WTC11 (cell line): ENCODE measurements at regions not wholly inside any gene's neighbourhood (a gene's known extent, or its start where the extent isn't known, plus 50 kb on each side); places are given as distances from the start of the nearest gene placed in this dataset.

Experiments
- ATAC-seq: fragments of 200-7000 bp; cut with Tn5 transposase; 2 replicates; pipeline ENCODE4 v1.10.0; 2021; ENCODE audit warnings: mild to moderate bottlenecking, moderate library complexity
- CTCF ChIA-PET: fragments of 300-600 bp; sonication (Branson Sonifier 250); formaldehyde crosslinking; loops from one replicate; lab custom pipeline; 2021; ENCODE audit warnings: antibody characterized with exemption; lab: Charles Lee
- POLR2A ChIA-PET: fragments of 350-600 bp; sonication (Branson Sonifier 250); formaldehyde crosslinking; loops from one replicate; lab custom pipeline; 2021; ENCODE audit warnings: antibody characterized with exemption; lab: Charles Lee
- DNase-seq: peaks from one replicate; pipeline ENCODE4 v3.0.0; 2021; ENCODE audit warnings: low spot score
- H3K27ac Mint-ChIP-seq: 2 replicates; pipeline ENCODE4 v1.8.0; 2021; ENCODE audit warnings: mixed read lengths
- H3K27me3 Mint-ChIP-seq: 2 replicates; pipeline ENCODE4 v1.8.0; 2021; ENCODE audit warnings: low read depth, mild to moderate bottlenecking, moderate library complexity, mixed read lengths
- H3K36me3 Mint-ChIP-seq: 2 replicates; pipeline ENCODE4 v1.8.0; 2021; ENCODE audit warnings: mixed read lengths
- H3K4me1 Mint-ChIP-seq: 2 replicates; pipeline ENCODE4 v1.8.0; 2022; ENCODE audit warnings: mixed read lengths
- H3K4me3 Mint-ChIP-seq: 2 replicates; pipeline ENCODE4 v1.8.0; 2021; ENCODE audit warnings: mild to moderate bottlenecking, moderate library complexity, mixed read lengths
- H3K9me3 Mint-ChIP-seq: 2 replicates; pipeline ENCODE4 v1.8.0; 2021; ENCODE audit warnings: mixed read lengths
- ATF1 ChIP-seq: sonication (generic); formaldehyde crosslinking; IDR thresholded peaks from 2 replicates; pipeline ENCODE4 v1.8.1; 2023; ENCODE audit warnings: mild to moderate bottlenecking, moderate library complexity, missing genetic modification reagents
- FOXJ3 ChIP-seq: sonication (generic); formaldehyde crosslinking; IDR thresholded peaks from 2 replicates; pipeline ENCODE4 v1.9.0; 2021; ENCODE audit warnings: missing genetic modification reagents, mild to moderate bottlenecking, borderline replicate concordance
- FOXP1 ChIP-seq: sonication (generic); formaldehyde crosslinking; IDR thresholded peaks from 2 replicates; pipeline ENCODE4 v1.8.0; 2022; ENCODE audit warnings: missing genetic modification reagents, mild to moderate bottlenecking, moderate library complexity, borderline replicate concordance
- KAT7 ChIP-seq: sonication (generic); formaldehyde crosslinking; IDR thresholded peaks from 2 replicates; pipeline ENCODE4 v1.8.1; 2023; ENCODE audit warnings: missing genetic modification reagents, mild to moderate bottlenecking, borderline replicate concordance
- MXD4 ChIP-seq: fragments of 250-450 bp; sonication (Bioruptor Pico); IDR thresholded peaks from 2 replicates; pipeline ENCODE4 v1.8.0; 2021; ENCODE audit warnings: mild to moderate bottlenecking, moderate library complexity, borderline replicate concordance
- MYBL2 ChIP-seq: sonication (generic); formaldehyde crosslinking; IDR thresholded peaks from 2 replicates; pipeline ENCODE4 v1.8.1; 2023; ENCODE audit warnings: mild to moderate bottlenecking, moderate library complexity, missing genetic modification reagents
- NFE2L1 ChIP-seq: sonication (generic); formaldehyde crosslinking; IDR thresholded peaks from 2 replicates; pipeline ENCODE4 v1.8.1; 2023; ENCODE audit warnings: missing genetic modification reagents
- OVOL2 ChIP-seq: fragments of 250-450 bp; sonication (Bioruptor Pico); IDR thresholded peaks from 2 replicates; pipeline ENCODE4 v1.9.0; 2021; ENCODE audit warnings: mild to moderate bottlenecking, borderline replicate concordance
- SOX15 ChIP-seq: fragments of 250-450 bp; sonication (Bioruptor Pico); IDR thresholded peaks from 2 replicates; pipeline ENCODE4 v1.9.0; 2021; ENCODE audit warnings: mild to moderate bottlenecking
- TEAD1 ChIP-seq: sonication (generic); formaldehyde crosslinking; IDR thresholded peaks from 2 replicates; pipeline ENCODE4 v1.8.0; 2022; ENCODE audit warnings: mild to moderate bottlenecking, missing genetic modification reagents
- TP53 ChIP-seq: sonication (generic); formaldehyde crosslinking; IDR thresholded peaks from 2 replicates; pipeline ENCODE4 v1.8.1; 2023; ENCODE audit warnings: mild to moderate bottlenecking, missing genetic modification reagents
- ZNF219 ChIP-seq: sonication (generic); formaldehyde crosslinking; IDR thresholded peaks from 2 replicates; pipeline ENCODE4 v1.8.0; 2023; ENCODE audit warnings: missing genetic modification reagents, mild to moderate bottlenecking, borderline replicate concordance
- ZNF263 ChIP-seq: sonication (generic); formaldehyde crosslinking; IDR thresholded peaks from 2 replicates; pipeline ENCODE4 v1.8.1; 2022; ENCODE audit warnings: low read depth, mild to moderate bottlenecking, moderate library complexity, missing genetic modification reagents
- ZNF396 ChIP-seq: fragments of 250-450 bp; sonication (Bioruptor Pico); IDR thresholded peaks from 2 replicates; pipeline ENCODE4 v1.8.0; 2021; ENCODE audit warnings: mild to moderate bottlenecking, moderate library complexity, borderline replicate concordance
- TF ChIP-seq, protein P1 (sequence below): sonication (generic); formaldehyde crosslinking; IDR thresholded peaks from 2 replicates; pipeline ENCODE4 v1.8.0; 2023; ENCODE audit warnings: mild to moderate bottlenecking, missing genetic modification reagents
- TF ChIP-seq, protein P2 (sequence below): sonication (generic); formaldehyde crosslinking; IDR thresholded peaks from 2 replicates; pipeline ENCODE4 v1.8.1; 2022; ENCODE audit warnings: mild to moderate bottlenecking, moderate library complexity, missing genetic modification reagents
- TF ChIP-seq, protein P3 (sequence below): fragments of 250-450 bp; sonication (Bioruptor Pico); IDR thresholded peaks from 2 replicates; pipeline ENCODE4 v1.8.0; 2021; ENCODE audit warnings: mild to moderate bottlenecking
- TF ChIP-seq, protein P4 (sequence below): sonication (generic); formaldehyde crosslinking; IDR thresholded peaks from 2 replicates; pipeline ENCODE4 v1.8.1; 2022; ENCODE audit warnings: mild to moderate bottlenecking, missing genetic modification reagents, moderate library complexity, borderline replicate concordance
- TF ChIP-seq, protein P5 (sequence below): sonication (generic); formaldehyde crosslinking; conservative IDR thresholded peaks from 2 replicates; pipeline ENCODE4 v1.8.1; 2022; ENCODE audit warnings: mild to moderate bottlenecking, missing genetic modification reagents
- TF ChIP-seq, protein P6 (sequence below): sonication (generic); formaldehyde crosslinking; conservative IDR thresholded peaks from 2 replicates; pipeline ENCODE4 v1.8.1; 2023; ENCODE audit warnings: mild to moderate bottlenecking, low read depth, missing genetic modification reagents, moderate library complexity

DNA sequence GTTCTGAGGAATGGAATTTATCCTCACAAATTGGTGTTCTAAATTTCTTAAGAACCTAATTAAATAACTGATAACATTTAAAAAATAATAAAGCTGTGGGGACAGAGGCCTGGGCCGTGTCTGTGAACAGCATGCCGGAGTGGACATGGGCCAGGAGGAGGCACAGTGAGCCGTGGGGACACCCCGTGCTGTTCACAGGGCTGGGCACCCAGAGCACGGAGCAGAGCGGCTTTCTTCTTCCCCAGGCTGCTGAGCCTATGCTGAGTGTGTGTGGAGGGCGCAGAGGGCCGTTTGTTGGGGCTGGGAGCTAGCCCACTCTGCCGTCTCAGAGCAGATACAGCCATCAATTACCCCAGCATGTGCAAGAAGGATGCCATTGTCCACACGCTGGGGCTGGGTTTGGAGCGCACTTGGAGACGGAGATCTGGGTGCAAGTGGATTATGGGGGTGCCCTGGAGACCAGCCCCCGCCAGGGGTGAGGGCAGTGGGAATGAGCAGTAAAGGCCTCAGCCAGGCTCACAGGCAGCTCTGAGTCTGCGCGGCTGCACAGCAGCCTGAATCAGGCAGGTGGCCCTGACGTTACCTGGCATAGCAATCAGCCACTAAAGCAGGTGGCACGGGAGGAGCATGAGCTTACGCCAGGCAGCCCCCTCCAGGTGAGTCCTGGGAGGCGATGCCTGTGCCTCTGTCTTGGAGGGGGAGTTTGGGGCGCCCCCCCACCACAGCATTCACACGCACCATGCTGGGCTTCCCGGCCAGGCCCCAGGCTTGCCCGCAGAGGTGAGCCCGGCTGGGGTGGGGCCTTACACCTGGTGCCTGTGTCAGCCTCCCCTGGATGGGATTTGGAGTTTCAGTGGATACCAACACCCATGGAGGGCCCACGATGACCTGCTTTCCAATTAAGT lies 52.1 kb upstream of the SLC66A3 start:
- H3K27ac Mint-ChIP-seq = no peak overlapping the region
- DNase-seq (no peak), ATAC-seq (no peak)

More for the DNA sequence above, 52.1 kb upstream of the SLC66A3 start:
- H3K36me3 Mint-ChIP-seq = no peaks in the 10 kb centered on the region
- no peaks in the 10 kb centered on the region for H3K4me1 Mint-ChIP-seq
- H3K4me3 Mint-ChIP-seq = no peak overlapping the region
- POLR2A ChIA-PET = no interaction called here
- H3K27me3 Mint-ChIP-seq = no peaks in the 10 kb centered on the region
- TF ChIP-seq, protein P1, sequence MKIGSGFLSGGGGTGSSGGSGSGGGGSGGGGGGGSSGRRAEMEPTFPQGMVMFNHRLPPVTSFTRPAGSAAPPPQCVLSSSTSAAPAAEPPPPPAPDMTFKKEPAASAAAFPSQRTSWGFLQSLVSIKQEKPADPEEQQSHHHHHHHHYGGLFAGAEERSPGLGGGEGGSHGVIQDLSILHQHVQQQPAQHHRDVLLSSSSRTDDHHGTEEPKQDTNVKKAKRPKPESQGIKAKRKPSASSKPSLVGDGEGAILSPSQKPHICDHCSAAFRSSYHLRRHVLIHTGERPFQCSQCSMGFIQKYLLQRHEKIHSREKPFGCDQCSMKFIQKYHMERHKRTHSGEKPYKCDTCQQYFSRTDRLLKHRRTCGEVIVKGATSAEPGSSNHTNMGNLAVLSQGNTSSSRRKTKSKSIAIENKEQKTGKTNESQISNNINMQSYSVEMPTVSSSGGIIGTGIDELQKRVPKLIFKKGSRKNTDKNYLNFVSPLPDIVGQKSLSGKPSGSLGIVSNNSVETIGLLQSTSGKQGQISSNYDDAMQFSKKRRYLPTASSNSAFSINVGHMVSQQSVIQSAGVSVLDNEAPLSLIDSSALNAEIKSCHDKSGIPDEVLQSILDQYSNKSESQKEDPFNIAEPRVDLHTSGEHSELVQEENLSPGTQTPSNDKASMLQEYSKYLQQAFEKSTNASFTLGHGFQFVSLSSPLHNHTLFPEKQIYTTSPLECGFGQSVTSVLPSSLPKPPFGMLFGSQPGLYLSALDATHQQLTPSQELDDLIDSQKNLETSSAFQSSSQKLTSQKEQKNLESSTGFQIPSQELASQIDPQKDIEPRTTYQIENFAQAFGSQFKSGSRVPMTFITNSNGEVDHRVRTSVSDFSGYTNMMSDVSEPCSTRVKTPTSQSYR (CRISPR knock-in tag) = no peak
- no peak for TF ChIP-seq ZNF396 (CRISPR knock-in tag)
- no peak for TF ChIP-seq FOXP1 (CRISPR knock-in tag)
- no peak for TF ChIP-seq MXD4 (CRISPR knock-in tag)
- TF ChIP-seq, protein P2, sequence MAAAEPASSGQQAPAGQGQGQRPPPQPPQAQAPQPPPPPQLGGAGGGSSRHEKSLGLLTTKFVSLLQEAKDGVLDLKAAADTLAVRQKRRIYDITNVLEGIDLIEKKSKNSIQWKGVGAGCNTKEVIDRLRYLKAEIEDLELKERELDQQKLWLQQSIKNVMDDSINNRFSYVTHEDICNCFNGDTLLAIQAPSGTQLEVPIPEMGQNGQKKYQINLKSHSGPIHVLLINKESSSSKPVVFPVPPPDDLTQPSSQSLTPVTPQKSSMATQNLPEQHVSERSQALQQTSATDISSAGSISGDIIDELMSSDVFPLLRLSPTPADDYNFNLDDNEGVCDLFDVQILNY (CRISPR knock-in tag) = no peak
- TF ChIP-seq KAT7 (CRISPR knock-in tag) = no peak
- TF ChIP-seq, protein P3, sequence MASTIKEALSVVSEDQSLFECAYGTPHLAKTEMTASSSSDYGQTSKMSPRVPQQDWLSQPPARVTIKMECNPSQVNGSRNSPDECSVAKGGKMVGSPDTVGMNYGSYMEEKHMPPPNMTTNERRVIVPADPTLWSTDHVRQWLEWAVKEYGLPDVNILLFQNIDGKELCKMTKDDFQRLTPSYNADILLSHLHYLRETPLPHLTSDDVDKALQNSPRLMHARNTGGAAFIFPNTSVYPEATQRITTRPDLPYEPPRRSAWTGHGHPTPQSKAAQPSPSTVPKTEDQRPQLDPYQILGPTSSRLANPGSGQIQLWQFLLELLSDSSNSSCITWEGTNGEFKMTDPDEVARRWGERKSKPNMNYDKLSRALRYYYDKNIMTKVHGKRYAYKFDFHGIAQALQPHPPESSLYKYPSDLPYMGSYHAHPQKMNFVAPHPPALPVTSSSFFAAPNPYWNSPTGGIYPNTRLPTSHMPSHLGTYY (CRISPR knock-in tag) = no peak
- no peak for TF ChIP-seq OVOL2 (CRISPR knock-in tag)
- no peak for TF ChIP-seq NFE2L1
- no peak for TF ChIP-seq ZNF263 (CRISPR knock-in tag)
- TF ChIP-seq TEAD1 = no peak
- TF ChIP-seq ATF1 (CRISPR knock-in tag) = no peak
- TF ChIP-seq, protein P4, sequence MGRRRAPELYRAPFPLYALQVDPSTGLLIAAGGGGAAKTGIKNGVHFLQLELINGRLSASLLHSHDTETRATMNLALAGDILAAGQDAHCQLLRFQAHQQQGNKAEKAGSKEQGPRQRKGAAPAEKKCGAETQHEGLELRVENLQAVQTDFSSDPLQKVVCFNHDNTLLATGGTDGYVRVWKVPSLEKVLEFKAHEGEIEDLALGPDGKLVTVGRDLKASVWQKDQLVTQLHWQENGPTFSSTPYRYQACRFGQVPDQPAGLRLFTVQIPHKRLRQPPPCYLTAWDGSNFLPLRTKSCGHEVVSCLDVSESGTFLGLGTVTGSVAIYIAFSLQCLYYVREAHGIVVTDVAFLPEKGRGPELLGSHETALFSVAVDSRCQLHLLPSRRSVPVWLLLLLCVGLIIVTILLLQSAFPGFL = no peak
- TF ChIP-seq SOX15 (CRISPR knock-in tag) = no peak
- no peak for TF ChIP-seq TP53
- TF ChIP-seq FOXJ3 (CRISPR knock-in tag) = no peak
- no peak for TF ChIP-seq MYBL2 (CRISPR knock-in tag)
- no peak for TF ChIP-seq ZNF219
- TF ChIP-seq, protein P5, sequence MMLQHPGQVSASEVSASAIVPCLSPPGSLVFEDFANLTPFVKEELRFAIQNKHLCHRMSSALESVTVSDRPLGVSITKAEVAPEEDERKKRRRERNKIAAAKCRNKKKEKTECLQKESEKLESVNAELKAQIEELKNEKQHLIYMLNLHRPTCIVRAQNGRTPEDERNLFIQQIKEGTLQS (CRISPR knock-in tag) = no peak
- TF ChIP-seq, protein P6, sequence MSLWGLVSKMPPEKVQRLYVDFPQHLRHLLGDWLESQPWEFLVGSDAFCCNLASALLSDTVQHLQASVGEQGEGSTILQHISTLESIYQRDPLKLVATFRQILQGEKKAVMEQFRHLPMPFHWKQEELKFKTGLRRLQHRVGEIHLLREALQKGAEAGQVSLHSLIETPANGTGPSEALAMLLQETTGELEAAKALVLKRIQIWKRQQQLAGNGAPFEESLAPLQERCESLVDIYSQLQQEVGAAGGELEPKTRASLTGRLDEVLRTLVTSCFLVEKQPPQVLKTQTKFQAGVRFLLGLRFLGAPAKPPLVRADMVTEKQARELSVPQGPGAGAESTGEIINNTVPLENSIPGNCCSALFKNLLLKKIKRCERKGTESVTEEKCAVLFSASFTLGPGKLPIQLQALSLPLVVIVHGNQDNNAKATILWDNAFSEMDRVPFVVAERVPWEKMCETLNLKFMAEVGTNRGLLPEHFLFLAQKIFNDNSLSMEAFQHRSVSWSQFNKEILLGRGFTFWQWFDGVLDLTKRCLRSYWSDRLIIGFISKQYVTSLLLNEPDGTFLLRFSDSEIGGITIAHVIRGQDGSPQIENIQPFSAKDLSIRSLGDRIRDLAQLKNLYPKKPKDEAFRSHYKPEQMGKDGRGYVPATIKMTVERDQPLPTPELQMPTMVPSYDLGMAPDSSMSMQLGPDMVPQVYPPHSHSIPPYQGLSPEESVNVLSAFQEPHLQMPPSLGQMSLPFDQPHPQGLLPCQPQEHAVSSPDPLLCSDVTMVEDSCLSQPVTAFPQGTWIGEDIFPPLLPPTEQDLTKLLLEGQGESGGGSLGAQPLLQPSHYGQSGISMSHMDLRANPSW (CRISPR knock-in tag) = no peak
- H3K9me3 Mint-ChIP-seq = no peaks in the 10 kb centered on the region; the same call in 1 of the 2 replicates
- CTCF ChIA-PET = interaction anchor here (1.9 kb wide), 1 partner anchor 271 kb away, joined by 5 read pairs; no protein-coding TSS in a partner anchor
